HG02981 (cell line): ENCODE measurements at regions not wholly inside any gene's neighbourhood (a gene's known extent, or its start where the extent isn't known, plus 50 kb on each side); places are given as distances from the start of the nearest gene placed in this dataset.

Experiments
- ATAC-seq: cut with Tn5 transposase; IDR thresholded peaks from one replicate; pipeline ENCODE4 v1.9.1; 2021; ENCODE audit warnings: mild to moderate bottlenecking, moderate library complexity; ENCODE audit not compliant: unreplicated experiment

GRCh38 chr2:66382091-66382490 lies 52.8 kb upstream of the MEIS1 start:
- ATAC-seq, result no peak

- ATAC-seq, result no peak
Measured at GRCh38 chr2:66379473-66379872, 55.5 kb upstream of the MEIS1 start.

GRCh38 chr2:66377832-66378231 lies 57.1 kb upstream of the MEIS1 start:
- ATAC-seq, result no peak

GRCh38 chr2:66370824-66371223 lies 64.1 kb upstream of the MEIS1 start:
- ATAC-seq, result no peak

GRCh38 chr2:66366619-66367018 lies 68.3 kb upstream of the MEIS1 start:
- ATAC-seq, result no peak

GRCh38 chr2:66364495-66365333 lies 70.2 kb upstream of the MEIS1 start:
- ATAC-seq, result no peak

- ATAC-seq, result no peak
Measured at GRCh38 chr2:66362701-66363100, 72.2 kb upstream of the MEIS1 start.

GRCh38 chr2:66346231-66346664 lies 88.7 kb upstream of the MEIS1 start:
- ATAC-seq, result no peak

GRCh38 chr2:66344087-66344663 lies 90.8 kb upstream of the MEIS1 start:
- ATAC-seq, result no peak

GRCh38 chr2:66343259-66343658 lies 91.7 kb upstream of the MEIS1 start:
- no peak for ATAC-seq

GRCh38 chr2:66340521-66340920 lies 94.4 kb upstream of the MEIS1 start:
- ATAC-seq, result no peak

- ATAC-seq, result no peak
Measured at GRCh38 chr2:66334237-66335029, 100.5 kb upstream of the MEIS1 start.

- ATAC-seq, result no peak
Measured at GRCh38 chr2:66331176-66331575, 103.7 kb upstream of the MEIS1 start.

GRCh38 chr2:66329081-66329605 lies 105.8 kb upstream of the MEIS1 start:
- no peak for ATAC-seq

- ATAC-seq, result no peak
Measured at GRCh38 chr2:66327066-66327740, 107.7 kb upstream of the MEIS1 start.

- no peak for ATAC-seq
Measured at GRCh38 chr2:66324909-66325528, 109.9 kb upstream of the MEIS1 start.

- ATAC-seq, result no peak
Measured at GRCh38 chr2:66324356-66324755, 110.6 kb upstream of the MEIS1 start.

GRCh38 chr2:66323406-66323805 lies 111.5 kb upstream of the MEIS1 start:
- no peak for ATAC-seq

- no peak for ATAC-seq
Measured at GRCh38 chr2:66322506-66323260, 112.2 kb upstream of the MEIS1 start.
